GM23248 (cell line): ENCODE measurements at regions not wholly inside any gene's neighbourhood (a gene's known extent, or its start where the extent isn't known, plus 50 kb on each side); places are given as distances from the start of the nearest gene placed in this dataset.

Experiments used
- DNase-seq: peaks from one replicate; pipeline ENCODE4 v3.0.0-alpha.2; 2015
- H2AFZ ChIP-seq: fragments of 200-600 bp; sonication (generic); 2 replicates; pipeline ENCODE4 v1.6.1; 2016; ENCODE audit warnings: antibody characterized with exemption
- H3F3A ChIP-seq: fragments of 200-600 bp; sonication (generic); 2 replicates; pipeline ENCODE4 v1.6.1; 2016; ENCODE audit warnings: mild to moderate bottlenecking, antibody characterized with exemption, mixed run types; ENCODE audit not compliant: insufficient read depth
- H3K27ac ChIP-seq: fragments of 200-600 bp; sonication (generic); 2 replicates; pipeline ENCODE4 v1.5.1; 2016; ENCODE audit warnings: mild to moderate bottlenecking
- H3K27me3 ChIP-seq: fragments of 200-600 bp; sonication (generic); replicated peaks from 2 replicates; pipeline ENCODE4 v1.6.1; 2016; ENCODE audit warnings: mild to moderate bottlenecking; ENCODE audit not compliant: insufficient read depth
- H3K36me3 ChIP-seq: fragments of 200-600 bp; sonication (generic); 2 replicates; pipeline ENCODE4 v1.6.1; 2016; ENCODE audit warnings: low read depth, mild to moderate bottlenecking
- H3K4me1 ChIP-seq: fragments of 200-600 bp; sonication (generic); 2 replicates; pipeline ENCODE4 v1.6.1; 2016; ENCODE audit warnings: mild to moderate bottlenecking; ENCODE audit not compliant: insufficient read depth
- H3K4me2 ChIP-seq: fragments of 200-600 bp; sonication (generic); one replicate; pipeline ENCODE4 v1.6.1; 2016; ENCODE audit warnings: mild to moderate bottlenecking; ENCODE audit not compliant: unreplicated experiment
- H3K4me3 ChIP-seq: fragments of 200-600 bp; sonication (generic); 2 replicates; pipeline ENCODE4 v1.5.1; 2016; ENCODE audit warnings: mild to moderate bottlenecking
- H3K79me2 ChIP-seq: fragments of 200-600 bp; sonication (generic); 2 replicates; pipeline ENCODE4 v1.6.1; 2016; ENCODE audit warnings: mild to moderate bottlenecking; ENCODE audit not compliant: insufficient read depth
- H3K9ac ChIP-seq: fragments of 200-600 bp; sonication (generic); 2 replicates; pipeline ENCODE4 v1.6.1; 2016; ENCODE audit warnings: mild to moderate bottlenecking
- H3K9me2 ChIP-seq: fragments of 200-600 bp; sonication (generic); 2 replicates; pipeline ENCODE4 v1.6.1; 2016; ENCODE audit warnings: mixed run types, mild to moderate bottlenecking, moderate library complexity; ENCODE audit not compliant: insufficient read depth
- H3K9me3 ChIP-seq: fragments of 200-600 bp; sonication (generic); one replicate; pipeline ENCODE4 v1.6.1; 2017; ENCODE audit warnings: low read depth
- H4K20me1 ChIP-seq: fragments of 200-600 bp; sonication (generic); 2 replicates; pipeline ENCODE4 v1.6.0; 2016; ENCODE audit not compliant: insufficient read depth
- EZH2 ChIP-seq: fragments of 200-600 bp; sonication (generic); IDR thresholded peaks from 2 replicates; pipeline ENCODE4 v1.6.1; 2018; ENCODE audit warnings: antibody characterized with exemption, mild to moderate bottlenecking; ENCODE audit not compliant: insufficient read depth, poor library complexity, severe bottlenecking
- EZH2phosphoT487 ChIP-seq: fragments of 200-600 bp; sonication (generic); IDR thresholded peaks from 2 replicates; pipeline ENCODE4 v1.6.1; 2018; ENCODE audit warnings: antibody characterized with exemption, moderate library complexity, mild to moderate bottlenecking, low read depth; ENCODE audit not compliant: insufficient read depth
- in situ Hi-C: fragments of 300-500 bp; cut with MboI; formaldehyde crosslinking; loops from 2 replicates; pipeline ENCODE4 v1.15.0; 2020

- Histone ChIP-seq H2AFZ (no peak overlapping the region), H3K9me2 (no peaks in the 10 kb centered on the region), H3K27ac (no peak overlapping the region), H3K4me1 (no peaks in the 10 kb centered on the region), H3K4me2 (no peak overlapping the region), H3K27me3 (no peaks in the 10 kb centered on the region), H3K79me2 (no peaks in the 10 kb centered on the region), H3K9ac (no peak overlapping the region), H3K4me3 (no peak overlapping the region), H3K9me3 (no peaks in the 10 kb centered on the region), H4K20me1 (no peaks in the 10 kb centered on the region), H3K36me3 (no peaks in the 10 kb centered on the region), H3F3A (no peaks in the 10 kb centered on the region)
- TF ChIP-seq EZH2 (no peak), EZH2phosphoT487 (no peak)
- in situ Hi-C loops, result no loop called here
- DNase-seq, result no peak
Measured at GRCh38 chr15:49801796-49802195, 180.9 kb downstream of the DTWD1 start.
